Adrenal gland (tissue), 9 donors: ENCODE measurements at regions not wholly inside any gene's neighbourhood (a gene's known extent, or its start where the extent isn't known, plus 50 kb on each side); places are given as distances from the start of the nearest gene placed in this dataset.
A peak's percentile ranks its signal among the peaks of the same experiment; 100 is the strongest.
"Not testable (repeated sequence)": the region's sequence is repeated elsewhere in the genome, so short reads cannot be mapped to it uniquely, and the experiment has no call there.

Source experiments
- DNase-seq, 7 donors: peaks; one replicate each; pipeline ENCODE4 v3.0.0-alpha.2; 2019 to 2020
- H3K27ac ChIP-seq, 5 donors: fragments of 200-600 bp; sonication (generic) in 4 of 5; 1 replicate in 3 of 5; 2 replicates in 2 of 5; pipeline versions ENCODE4 v1.5.1 to v1.8.0; 2016 to 2020; ENCODE audit warnings: mild to moderate bottlenecking in 1 of 5
- H3K27me3 ChIP-seq: fragments of 200-600 bp; 2 replicates; pipeline ENCODE4 v1.8.0; 2021
- H3K36me3 ChIP-seq, 2 donors: fragments of 200-600 bp; replicated peaks in 1 of 2; 1 replicate in 1 of 2; 2 replicates in 1 of 2; pipeline versions ENCODE4 v1.5.1 to v1.8.0; 2018 to 2022
- H3K4me1 ChIP-seq, 2 donors: fragments of 200-600 bp; replicated peaks in 1 of 2; 1 replicate in 1 of 2; 2 replicates in 1 of 2; pipeline versions ENCODE4 v1.5.1 to v1.8.0; 2018 to 2021
- H3K4me3 ChIP-seq, 4 donors: fragments of 200-600 bp; sonication (generic) in 3 of 4; one replicate each; pipeline ENCODE4 v1.5.1; 2016 to 2018
- H3K9me3 ChIP-seq, 3 donors: fragments of 200-600 bp; sonication (generic) in 1 of 3; replicated peaks in 1 of 3; 1 replicate in 2 of 3; 2 replicates in 1 of 3; pipeline versions ENCODE4 v1.5.1 to v1.8.0; 2016 to 2021
- CTCF ChIP-seq, 6 experiments: fragments of 450-650 bp in 4 of 6; fragments of 200-600 bp in 2 of 6; sonication (generic) in 1 of 6; IDR thresholded peaks; 1 replicate in 5 of 6; 2 replicates in 1 of 6; pipeline versions ENCODE4 v1.5.1 to v1.8.0; 2016 to 2021; ENCODE audit warnings: antibody characterized with exemption in 6 of 6, mild to moderate bottlenecking in 2 of 6, moderate library complexity in 1 of 6
- POLR2A ChIP-seq, 2 donors: fragments of 450-650 bp; IDR thresholded peaks; one replicate each; pipeline ENCODE4 v1.6.1; 2017; ENCODE audit warnings: antibody characterized with exemption in 2 of 2, mild to moderate bottlenecking in 2 of 2, moderate library complexity in 1 of 2
- WGBS, 4 donors: extraction: QIAGEN DNeasy Blood & Tissue Kit in 2 of 4; methylation state at CpG; one replicate each; pipeline versions ENCODE4 v1.1.5 to v1.1.7; 2013 to 2017; 5-methylcytosine and 5-hydroxymethylcytosine counted together
- intact Hi-C, 2 donors: fragments of 100-400 bp; cut with DNase I; formaldehyde crosslinking; loops; one replicate each; pipeline versions ENCODE4 v1.14.1 to v1.15.0; 2022 to 2023
- donor health status: healthy with polysubstance abuse.
- donor health status: Bipolar disorder and iron deficiency.
- donor health status: DM: yes; HTN: yes; CAD: no.
- donor health status: DM: no; HTN: no; CAD: no.
- donor health status: DM: no; HTN: no; CAD: no.

DNA sequence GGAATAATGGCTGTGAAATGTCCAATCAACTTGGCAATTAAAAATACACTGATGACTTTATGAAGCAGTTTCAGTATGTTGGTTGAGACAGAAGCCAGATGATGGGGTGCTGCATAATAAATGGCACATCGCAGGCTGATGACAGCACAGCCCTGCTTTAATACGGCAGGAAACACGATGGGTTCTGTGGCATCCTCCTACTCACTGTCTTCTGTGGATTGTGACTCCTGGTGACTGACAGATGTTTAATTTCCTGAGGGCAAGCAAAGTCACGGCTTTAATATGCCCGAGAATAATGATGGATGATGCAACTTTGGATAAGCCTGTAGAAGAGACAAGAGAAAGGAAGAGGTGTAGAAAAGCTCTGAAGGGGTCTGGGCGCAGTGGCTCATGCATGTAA, 295.4 kb downstream of the TRIML1 start:
- no peaks in the 10 kb centered on the region for H3K36me3 ChIP-seq
- H3K4me1 ChIP-seq = no peaks in the 10 kb centered on the region
- no peaks in the 10 kb centered on the region for H3K27me3 ChIP-seq
- no peak overlapping the region for H3K4me3 ChIP-seq
- intact Hi-C loops = loop anchor here in 1 of 2 donors (10.0 kb wide), 1 partner anchor 230 kb away; no protein-coding TSS in a partner anchor
- H3K9me3 ChIP-seq = no peaks in the 10 kb centered on the region
- TF ChIP-seq POLR2A (IDR thresholded peaks at IDR 0.05) (no peak), CTCF (IDR thresholded peaks at IDR 0.05) (no peak)
- no peak for DNase-seq
- WGBS, 4 donors = 67 to 83% (median 75%) methylated on average over 6 of the region's 6 CpGs
- H3K27ac ChIP-seq = no peak overlapping the region

DNA sequence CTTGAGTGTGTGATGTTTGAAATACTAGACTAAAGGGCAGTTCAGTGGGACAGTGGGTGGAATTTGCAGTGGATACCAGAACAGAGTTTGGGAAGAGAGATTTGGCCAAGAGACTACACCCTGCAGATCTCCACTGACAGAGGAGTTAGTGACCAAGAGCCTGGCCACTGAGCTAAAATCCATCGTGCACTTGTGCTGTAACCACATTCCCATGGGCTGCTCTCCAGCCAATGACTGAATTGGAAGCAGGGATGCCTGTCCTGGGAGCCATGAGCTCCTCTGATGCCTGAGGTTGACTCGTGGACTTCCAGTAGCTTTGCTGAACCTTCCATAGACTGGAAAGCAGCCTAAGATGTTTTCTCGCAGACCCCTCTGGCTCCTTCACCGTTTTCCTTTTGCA, 296.1 kb downstream of the TRIML1 start:
- Histone ChIP-seq H3K27ac (no peak overlapping the region), H3K4me3 (no peak overlapping the region), H3K4me1 (no peaks in the 10 kb centered on the region), H3K27me3 (no peaks in the 10 kb centered on the region), H3K9me3 (no peaks in the 10 kb centered on the region), H3K36me3 (no peaks in the 10 kb centered on the region)
- intact Hi-C loops = loop anchor here in 1 of 2 donors (10.0 kb wide), 1 partner anchor 231 kb away; no protein-coding TSS in a partner anchor
- 81 to 88% (median 86%) methylated on average over 4 of the region's 4 CpGs for WGBS, 4 donors
- no peak for TF ChIP-seq CTCF (IDR thresholded peaks at IDR 0.05)
- TF ChIP-seq POLR2A (IDR thresholded peaks at IDR 0.05) = no peak
- DNase-seq = no peak

DNA sequence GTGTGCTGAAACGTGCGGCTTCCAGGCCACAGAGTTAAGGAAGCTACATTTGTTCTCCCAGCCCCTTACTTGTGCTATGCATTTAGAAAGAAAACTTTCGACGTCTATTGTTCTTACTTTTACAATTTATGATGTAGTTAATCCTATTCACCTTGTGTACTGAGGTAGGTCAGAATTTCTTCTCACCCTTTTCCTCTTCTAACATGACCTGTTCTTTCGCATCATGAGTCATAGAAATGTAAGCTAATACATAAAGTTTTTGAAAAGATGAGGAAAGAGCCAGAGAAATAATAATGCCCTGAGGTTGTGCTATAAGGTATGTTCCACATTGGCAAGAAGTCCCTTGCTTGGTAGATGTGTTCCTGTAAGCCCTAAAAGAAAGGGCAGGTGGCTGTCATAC, 298.3 kb downstream of the TRIML1 start:
- no peak for TF ChIP-seq POLR2A (IDR thresholded peaks at IDR 0.05)
- TF ChIP-seq CTCF (IDR thresholded peaks at IDR 0.05) = no peak

DNA sequence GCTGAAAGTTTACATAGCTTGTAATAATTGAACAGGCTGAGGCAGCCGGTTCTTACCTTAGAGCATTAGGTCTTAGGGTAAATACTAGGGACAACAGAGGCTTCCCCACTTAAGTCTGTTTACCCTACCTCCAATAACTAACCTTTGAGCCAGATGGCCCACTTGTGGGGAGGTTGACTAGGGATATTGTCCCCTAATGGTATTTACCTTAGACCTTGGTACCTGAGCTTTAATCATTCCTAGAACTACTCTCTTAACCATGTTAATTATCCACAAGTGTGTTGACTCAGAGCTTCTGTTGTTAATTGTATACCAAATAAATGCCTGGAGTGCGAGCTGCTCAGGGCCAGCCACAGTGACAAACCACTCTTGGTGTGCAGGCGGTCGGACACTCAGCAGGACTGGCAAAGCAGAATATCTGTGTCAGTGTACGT, 299.2 kb downstream of the TRIML1 start:
- not testable (repeated sequence) for H3K36me3 ChIP-seq, DNase-seq, H3K4me3 ChIP-seq, H3K27ac ChIP-seq, H3K9me3 ChIP-seq, H3K27me3 ChIP-seq, H3K4me1 ChIP-seq
- 88 to 96% (median 94%) methylated on average over 5 of the region's 5 CpGs for WGBS, 4 donors
- intact Hi-C loops = loop anchor here in 1 of 2 donors (10.0 kb wide), 1 partner anchor 234 kb away; no protein-coding TSS in a partner anchor

More for the DNA sequence above, 298.3 kb downstream of the TRIML1 start:
- Histone ChIP-seq H3K4me1 (no peaks in the 10 kb centered on the region), H3K36me3 (no peaks in the 10 kb centered on the region), H3K27me3 (no peaks in the 10 kb centered on the region), H3K4me3 (no peak overlapping the region), H3K27ac (no peak overlapping the region), H3K9me3 (no peaks in the 10 kb centered on the region)
- intact Hi-C loops = loop anchor here in 1 of 2 donors (10.0 kb wide), 1 partner anchor 233 kb away; no protein-coding TSS in a partner anchor
- DNase-seq = no peak
- WGBS, 4 donors = 80 to 85% (median 83%) methylated on average over 5 of the region's 5 CpGs

DNA sequence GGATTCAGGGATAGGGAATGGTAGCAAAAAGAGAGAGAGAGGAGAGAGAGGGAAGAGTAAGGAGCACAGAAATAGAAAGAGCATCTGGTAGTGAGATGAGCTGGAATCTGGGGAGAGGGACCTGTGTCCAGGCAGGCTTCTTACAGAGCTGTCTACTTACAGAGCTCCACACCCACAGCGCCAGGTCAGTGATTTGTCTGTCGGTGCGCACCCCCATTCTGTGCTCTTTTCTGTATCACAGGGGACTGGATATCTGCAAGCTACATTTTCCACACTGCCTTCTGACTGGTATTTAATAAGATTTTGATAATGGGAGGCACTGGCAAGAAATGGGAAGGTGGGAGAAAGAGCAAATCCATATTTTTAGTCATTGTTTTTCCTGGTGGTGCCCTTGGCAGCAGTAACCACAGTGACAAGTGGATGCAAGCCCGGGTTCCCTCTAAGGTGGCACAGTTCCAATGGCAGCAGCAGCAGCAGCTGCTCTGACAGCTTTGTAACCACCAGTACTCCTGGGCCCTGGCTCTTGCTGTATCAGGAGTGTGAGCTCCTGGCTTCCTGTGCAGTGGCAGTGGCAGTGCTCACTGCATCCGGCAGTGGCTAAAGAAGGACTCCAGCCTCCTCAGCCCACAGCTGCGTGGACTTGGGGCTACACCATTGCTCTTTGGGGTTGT, 300.5 kb downstream of the TRIML1 start:
- no peak for TF ChIP-seq POLR2A (IDR thresholded peaks at IDR 0.05)
- no peak for TF ChIP-seq CTCF (IDR thresholded peaks at IDR 0.05)
- Histone ChIP-seq H3K4me3 (no peak overlapping the region), H3K27ac (no peak overlapping the region), H3K9me3 (no peaks in the 10 kb centered on the region), H3K36me3 (no peaks in the 10 kb centered on the region), H3K4me1 (no peaks in the 10 kb centered on the region), H3K27me3 (no peaks in the 10 kb centered on the region)
- intact Hi-C loops = loop anchor here in 1 of 2 donors (10.0 kb wide), 1 partner anchor 235 kb away; no protein-coding TSS in a partner anchor
- peak; percentile 69 to 87 (median 80) for DNase-seq
- WGBS, 4 donors = 46 to 64% (median 57%) methylated on average over 5 to 6 of the region's 6 CpGs
